H1 (cell line): ENCODE measurements at regions not wholly inside any gene's neighbourhood (a gene's known extent, or its start where the extent isn't known, plus 50 kb on each side); places are given as distances from the start of the nearest gene placed in this dataset.
A peak's percentile ranks its signal among the peaks of the same experiment; 100 is the strongest.

Experiments used
- CTCF ChIA-PET: fragments of 300-600 bp; sonication (Branson Sonifier 250); formaldehyde crosslinking; loops from one replicate; lab custom pipeline; 2021; ENCODE audit not compliant: partially characterized antibody; lab: Charles Lee
- POLR2A ChIA-PET: fragments of 300-600 bp; sonication (Branson Sonifier 250); formaldehyde crosslinking; loops from one replicate; lab custom pipeline; 2021; ENCODE audit warnings: inconsistent platforms; ENCODE audit not compliant: partially characterized antibody; lab: Charles Lee
- DNase-seq, 2 experiments: peaks; one replicate each; pipeline versions ENCODE4 v3.0.0 to v3.0.0-alpha.2; 2010 to 2022; ENCODE audit warnings: low spot score in 2 of 2, low read depth in 1 of 2, mixed read lengths in 1 of 2
- FAIRE-seq: peaks from 2 replicates; lab custom pipeline; 2011; peaks lifted over from hg19 to GRCh38; lab: Jason Lieb, UNC
- H2AFZ ChIP-seq: 2 replicates; pipeline ENCODE4 v1.8.1; 2012; ENCODE audit warnings: low read length, inconsistent platforms
- H2AK5ac ChIP-seq: 2 replicates; pipeline ENCODE4 v1.6.1; 2013; ENCODE audit warnings: low read depth, low read length
- H2BK120ac ChIP-seq: replicated peaks from 2 replicates; pipeline ENCODE3; 2013; ENCODE audit warnings: low read depth, low read length, inconsistent platforms
- H2BK12ac ChIP-seq: 2 replicates; pipeline ENCODE4 v1.6.1; 2013; ENCODE audit warnings: low read depth, low read length
- H2BK15ac ChIP-seq: 2 replicates; pipeline ENCODE4 v1.6.1; 2013; ENCODE audit warnings: low read length
- H2BK20ac ChIP-seq: 2 replicates; pipeline ENCODE4 v1.6.1; 2013; ENCODE audit warnings: low read length
- H2BK5ac ChIP-seq: 2 replicates; pipeline ENCODE4 v1.6.1; 2013; ENCODE audit warnings: low read depth, low read length
- H3K14ac ChIP-seq: 2 replicates; pipeline ENCODE4 v1.6.1; 2013; ENCODE audit warnings: inconsistent platforms; ENCODE audit not compliant: insufficient read length
- H3K18ac ChIP-seq: 2 replicates; pipeline ENCODE4 v1.6.1; 2013; ENCODE audit warnings: low read length; ENCODE audit errors: extremely low read depth
- H3K23ac ChIP-seq: 2 replicates; pipeline ENCODE4 v1.6.1; 2013; ENCODE audit warnings: inconsistent platforms; ENCODE audit not compliant: insufficient read length
- H3K23me2 ChIP-seq: 2 replicates; pipeline ENCODE4 v1.6.1; 2013; ENCODE audit warnings: low read depth, low read length
- H3K27ac ChIP-seq: 2 replicates; pipeline ENCODE4 v1.6.1; 2011; ENCODE audit warnings: low read depth, low read length, inconsistent platforms
- H3K27me3 ChIP-seq, 4 experiments: replicated peaks in 1 of 4; 1 replicate in 1 of 4; 2 replicates in 3 of 4; pipeline versions ENCODE4 v1.6.1 to v1.8.1; 2011 to 2013; ENCODE audit warnings: low read length in 3 of 4, mild to moderate bottlenecking in 3 of 4, inconsistent platforms in 2 of 4, mixed read lengths in 2 of 4, moderate library complexity in 1 of 4; ENCODE audit not compliant: control insufficient read depth in 3 of 4, insufficient read depth in 3 of 4; ENCODE audit errors: extremely low read depth in 1 of 4
- H3K36me3 ChIP-seq, 4 experiments: 2 replicates each; pipeline versions ENCODE4 v1.6.1 to v1.8.1; 2011 to 2013; ENCODE audit warnings: mild to moderate bottlenecking in 4 of 4, low read length in 3 of 4, moderate library complexity in 2 of 4, control low read depth in 1 of 4, inconsistent platforms in 1 of 4; ENCODE audit not compliant: insufficient read depth in 4 of 4, control insufficient read depth in 2 of 4
- H3K4ac ChIP-seq: replicated peaks from 2 replicates; pipeline ENCODE3; 2013; ENCODE audit warnings: low read length, low read depth, mixed read lengths, inconsistent platforms; ENCODE audit not compliant: insufficient read length
- H3K4me1 ChIP-seq, 4 experiments: replicated peaks in 1 of 4; 1 replicate in 1 of 4; 2 replicates in 3 of 4; pipeline versions ENCODE4 v1.6.1 to v1.8.1; 2011 to 2013; ENCODE audit warnings: low read length in 3 of 4, inconsistent platforms in 2 of 4, mixed read lengths in 1 of 4; ENCODE audit not compliant: insufficient read depth in 4 of 4, control insufficient read depth in 3 of 4
- H3K4me2 ChIP-seq, 2 experiments: 2 replicates each; pipeline versions ENCODE4 v1.6.1 to v1.8.1; 2011 to 2013; ENCODE audit warnings: low read depth in 2 of 2, low read length in 2 of 2, control low read depth in 1 of 2, inconsistent platforms in 1 of 2, mild to moderate bottlenecking in 1 of 2; ENCODE audit not compliant: insufficient read depth in 1 of 2
- H3K4me3 ChIP-seq, 4 experiments: fragments of 200-600, 300-600 bp in 1 of 4; sonication (generic), shearing (Covaris generic), sonication (Bioruptor Twin) in 1 of 4; 2 replicates each; pipeline versions ENCODE4 v1.5.1 to v1.8.1; 2011 to 2016; ENCODE audit warnings: low read length in 4 of 4, low read depth in 3 of 4, control low read depth in 2 of 4, inconsistent platforms in 2 of 4, mild to moderate bottlenecking in 2 of 4, mixed read lengths in 1 of 4, moderate library complexity in 1 of 4; ENCODE audit not compliant: insufficient read depth in 2 of 4; ENCODE audit errors: extremely low read depth in 1 of 4
- H3K56ac ChIP-seq: replicated peaks from 2 replicates; pipeline ENCODE3; 2013; ENCODE audit warnings: low read depth, mild to moderate bottlenecking, mixed read lengths, low read length, inconsistent platforms; ENCODE audit not compliant: insufficient read length
- H3K79me1 ChIP-seq: 2 replicates; pipeline ENCODE4 v1.6.1; 2013; ENCODE audit warnings: low read depth, low read length, control low read depth
- H3K79me2 ChIP-seq, 2 experiments: 2 replicates each; pipeline versions ENCODE4 v1.6.1 to v1.8.1; 2012 to 2013; ENCODE audit warnings: low read length in 2 of 2, mild to moderate bottlenecking in 2 of 2, inconsistent platforms in 1 of 2; ENCODE audit not compliant: insufficient read depth in 2 of 2, control insufficient read depth in 1 of 2
- H3K9ac ChIP-seq, 4 experiments: replicated peaks in 1 of 4; 1 replicate in 1 of 4; 2 replicates in 3 of 4; pipeline versions ENCODE4 v1.6.1 to v1.8.1; 2011 to 2013; ENCODE audit warnings: low read depth in 3 of 4, low read length in 3 of 4, control low read depth in 2 of 4, mild to moderate bottlenecking in 2 of 4, moderate library complexity in 2 of 4, inconsistent platforms in 1 of 4; ENCODE audit errors: extremely low read depth in 1 of 4
- H3K9me3 ChIP-seq, 2 experiments: 2 replicates each; pipeline versions ENCODE4 v1.6.1 to v1.8.1; 2012 to 2013; ENCODE audit warnings: mild to moderate bottlenecking in 2 of 2, moderate library complexity in 2 of 2, control low read depth in 1 of 2, inconsistent platforms in 1 of 2, low read depth in 1 of 2, low read length in 1 of 2, mixed read lengths in 1 of 2; ENCODE audit not compliant: insufficient read depth in 2 of 2
- H4K20me1 ChIP-seq, 2 experiments: replicated peaks in 1 of 2; 2 replicates each; pipeline versions ENCODE3 to v1.8.1; 2011 to 2013; ENCODE audit warnings: inconsistent platforms in 2 of 2, low read length in 2 of 2, mild to moderate bottlenecking in 1 of 2; ENCODE audit not compliant: insufficient read depth in 2 of 2, control insufficient read depth in 1 of 2
- H4K5ac ChIP-seq: 2 replicates; pipeline ENCODE4 v1.6.1; 2013; ENCODE audit warnings: low read length, low read depth, mixed read lengths, inconsistent platforms; ENCODE audit not compliant: insufficient read length
- H4K8ac ChIP-seq: 2 replicates; pipeline ENCODE4 v1.8.0; 2013; ENCODE audit warnings: mild to moderate bottlenecking, moderate library complexity, low read length, inconsistent platforms; ENCODE audit not compliant: insufficient read depth; ENCODE audit errors: extremely low read depth
- H4K91ac ChIP-seq: replicated peaks from 2 replicates; pipeline ENCODE3; 2013; ENCODE audit warnings: low read length, mixed read lengths, inconsistent platforms; ENCODE audit not compliant: insufficient read length
- ATF2 ChIP-seq: IDR thresholded peaks from 2 replicates; pipeline ENCODE4 v1.6.1; 2012; ENCODE audit warnings: low read length, inconsistent platforms
- ATF3 ChIP-seq: IDR thresholded peaks from 2 replicates; pipeline ENCODE4 v1.6.1; 2011; ENCODE audit warnings: low read depth, mild to moderate bottlenecking, low read length; ENCODE audit not compliant: insufficient read depth
- CHD2 ChIP-seq: IDR thresholded peaks from 2 replicates; pipeline ENCODE4 v1.6.1; 2012; ENCODE audit warnings: low read length, improper control_type of control experiment
- CTBP2 ChIP-seq: IDR thresholded peaks from 2 replicates; pipeline ENCODE4 v1.7.0; 2011; ENCODE audit warnings: borderline replicate concordance, mild to moderate bottlenecking, moderate library complexity, mixed read lengths, low read length; ENCODE audit not compliant: insufficient read depth, insufficient read length
- JUND ChIP-seq: IDR thresholded peaks from 2 replicates; pipeline ENCODE4 v1.6.1; 2011; ENCODE audit warnings: mild to moderate bottlenecking, improper control_type of control experiment, low read length
- RNF2 ChIP-seq: fragments of 200-900, 300-1000 bp; sonication (generic); IDR thresholded peaks from 2 replicates; pipeline ENCODE4 v1.7.1; 2016; ENCODE audit warnings: borderline replicate concordance, low read depth, mild to moderate bottlenecking, antibody characterized with exemption, low read length; ENCODE audit not compliant: poor library complexity, severe bottlenecking; ENCODE audit errors: missing control alignments
- SIN3A ChIP-seq, 2 experiments: IDR thresholded peaks in 1 of 2; conservative IDR thresholded peaks in 1 of 2; 2 replicates each; pipeline ENCODE4 v1.6.1; 2011 to 2012; ENCODE audit warnings: low read length in 2 of 2, improper control_type of control experiment in 1 of 2, low read depth in 1 of 2, mild to moderate bottlenecking in 1 of 2
- SIRT6 ChIP-seq: IDR thresholded peaks from one replicate; pipeline ENCODE4 v1.7.1; 2012; ENCODE audit warnings: low read length, inconsistent platforms
- SP4 ChIP-seq: IDR thresholded peaks from 2 replicates; pipeline ENCODE4 v1.6.1; 2012; ENCODE audit warnings: low read length, inconsistent platforms
- SRF ChIP-seq: IDR thresholded peaks from 2 replicates; pipeline ENCODE4 v1.6.1; 2011; ENCODE audit warnings: mild to moderate bottlenecking, low read depth, low read length, moderate library complexity
- SUZ12 ChIP-seq: fragments of 200-600 bp; sonication (generic); IDR thresholded peaks from 2 replicates; pipeline ENCODE4 v1.6.1; 2012; ENCODE audit warnings: mild to moderate bottlenecking, inconsistent platforms, low read length, moderate library complexity, mixed read lengths
- WGBS, 2 experiments: shearing (Covaris generic) in 1 of 2; methylation state at CpG; one replicate each; pipeline versions ENCODE4 v1.1.6 to v1.1.7; 2013 to 2015; ENCODE audit warnings: low lambda C conversion rate in 2 of 2, mixed read lengths in 2 of 2, inconsistent platforms in 1 of 2, low coverage in 1 of 2, missing lambda C conversion rate in 1 of 2; ENCODE audit not compliant: insufficient replicate concordance in 2 of 2, insufficient coverage in 1 of 2, insufficient read length in 1 of 2; ENCODE audit errors: extremely low coverage in 1 of 2, missing lambda C conversion rate in 1 of 2; 5-methylcytosine and 5-hydroxymethylcytosine counted together

- H3K56ac ChIP-seq: no peak overlapping the region
- no peaks in the 10 kb centered on the region; the same call in 1 of the 2 replicates for H3K23me2 ChIP-seq
- no peak overlapping the region for H3K23ac ChIP-seq
- H2AFZ ChIP-seq: no peak overlapping the region
- peaks cover 0 to 26% (median 11%) of the 10 kb centered on the region in 4 experiments; a peak in 3 of 8 replicates for H3K36me3 ChIP-seq
- no peak overlapping the region for H4K8ac ChIP-seq
- DNase-seq: no peak
- H3K79me2 ChIP-seq: peaks cover 4 to 86% of the 10 kb centered on the region in 2 experiments
- no peak overlapping the region for H3K4ac ChIP-seq
- FAIRE-seq: no peak
- POLR2A ChIA-PET: interaction anchor here (0.6 to 1.5 kb wide), 2 partner anchors 28 to 103 kb away, joined by 4 read pairs; no protein-coding TSS in a partner anchor
- H2BK5ac ChIP-seq: no peak overlapping the region
- 93% methylated on average over 3 of the region's 3 CpGs; no CpG with 5 or more reads in 1 of the 2 experiments for WGBS, 2 experiments
- peaks cover 0 to 5% of the 10 kb centered on the region in 2 experiments for H4K20me1 ChIP-seq
- H3K4me2 ChIP-seq: no peak overlapping the region
- no peak overlapping the region for H3K18ac ChIP-seq
- no peak overlapping the region for H3K4me3 ChIP-seq
- H3K79me1 ChIP-seq: peaks cover 8% of the 10 kb centered on the region
- no peaks in the 10 kb centered on the region for H3K27me3 ChIP-seq
- no peak overlapping the region for H3K27ac ChIP-seq
- peaks cover 2 to 3% of the 10 kb centered on the region in 2 experiments; a peak in 3 of 4 replicates for H3K9me3 ChIP-seq
- H3K14ac ChIP-seq: no peak overlapping the region
- H2BK20ac ChIP-seq: 0 out of 2 replicates have a peak overlapping the region, but pooled peaks have one; percentile 22
- H2AK5ac ChIP-seq: no peak overlapping the region
- H3K9ac ChIP-seq: no peak overlapping the region
- H3K4me1 ChIP-seq: peaks cover 0 to 3% (median under 1%) of the 10 kb centered on the region in 4 experiments; a peak in 3 of 7 replicates
- H2BK120ac ChIP-seq: no peak overlapping the region
- H2BK12ac ChIP-seq: no peak overlapping the region
- no peak overlapping the region for H2BK15ac ChIP-seq
- H4K5ac ChIP-seq: no peak overlapping the region
- H4K91ac ChIP-seq: no peak overlapping the region
- CTCF ChIA-PET: interaction anchor here (0.6 to 0.7 kb wide), 2 partner anchors 35 to 49 kb away, joined by 3 read pairs; no protein-coding TSS in a partner anchor
- TF ChIP-seq ATF2 (no peak), JUND (no peak), SIN3A (conservative IDR thresholded peaks at IDR 0.05 in 1 of 2, IDR thresholded peaks at IDR 0.05 in 1 of 2; ENCODE audit: low read depth in 1 of 2, low read length in 2 of 2) (no peak), CHD2 (no peak), CTBP2 (no peak), SIRT6 (no peak), SUZ12 (no peak), SP4 (no peak), RNF2 (no peak), ATF3 (no peak), SRF (no peak)
Observed at GRCh38 chr11:131281316-131281715, 89.1 kb upstream of the NTM start.
